Inferior parietal cortex (tissue), 1 donor: ENCODE measurements at regions not wholly inside any gene's neighbourhood (a gene's known extent, or its start where the extent isn't known, plus 50 kb on each side); places are given as distances from the start of the nearest gene placed in this dataset.
"Not testable (repeated sequence)": the region's sequence is repeated elsewhere in the genome, so short reads cannot be mapped to it uniquely, and the experiment has no call there.

ENCODE experiments used
- DNase-seq: peaks from one replicate; pipeline ENCODE4 v3.0.0-alpha.2; 2016; ENCODE audit errors: extremely low spot score

- peak; percentile 95 for DNase-seq
Observed at GRCh38 chr10:45249978-45250693, 65.3 kb downstream of the OR13A1 start.

- DNase-seq: not testable (repeated sequence)
Observed at GRCh38 chr10:45250694-45251075, 64.7 kb downstream of the OR13A1 start.
